Upper lobe of left lung (tissue), 4 donors: ENCODE measurements at regions not wholly inside any gene's neighbourhood (a gene's known extent, or its start where the extent isn't known, plus 50 kb on each side); places are given as distances from the start of the nearest gene placed in this dataset.

Experiments
- EP300 ChIP-seq, 4 donors: sonication (generic); formaldehyde crosslinking; IDR thresholded peaks; one replicate each; pipeline ENCODE4 v1.5.1; 2017; ENCODE audit warnings: antibody characterized with exemption in 4 of 4, control low read depth in 2 of 4
- POLR2A ChIP-seq, 4 donors: fragments of 450-650 bp; IDR thresholded peaks; one replicate each; pipeline ENCODE4 v1.5.1; 2016 to 2017; ENCODE audit warnings: antibody characterized with exemption in 4 of 4, mild to moderate bottlenecking in 2 of 4
- TF ChIP-seq, protein P1 (sequence below), 6 experiments: fragments of 450-650 bp in 4 of 6; fragments of 200-600 bp in 2 of 6; sonication (generic) in 2 of 6; IDR thresholded peaks; one replicate each; pipeline ENCODE4 v1.5.1; 2016 to 2019; ENCODE audit warnings: antibody characterized with exemption in 6 of 6

DNA sequence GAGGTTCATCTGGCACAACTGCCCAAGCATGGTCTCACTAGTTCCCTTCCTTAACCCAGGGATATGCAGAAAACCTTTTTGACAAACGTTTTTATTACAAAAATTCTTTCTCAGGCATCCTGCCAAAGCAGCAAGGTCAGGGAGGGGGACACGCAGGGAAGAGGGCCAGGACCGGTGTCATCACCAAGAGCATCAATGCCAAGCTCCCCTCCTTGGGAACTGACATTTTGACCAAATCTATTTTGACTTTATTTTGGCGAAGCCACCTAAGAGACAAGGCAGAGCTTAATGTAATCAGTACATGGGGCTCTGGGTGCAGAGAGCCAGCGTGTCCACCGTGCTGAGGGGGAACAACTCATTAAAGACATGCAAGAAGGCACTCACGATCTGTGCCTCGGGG, 265.2 kb downstream of the CBLN1 start:
- TF ChIP-seq, protein P1, sequence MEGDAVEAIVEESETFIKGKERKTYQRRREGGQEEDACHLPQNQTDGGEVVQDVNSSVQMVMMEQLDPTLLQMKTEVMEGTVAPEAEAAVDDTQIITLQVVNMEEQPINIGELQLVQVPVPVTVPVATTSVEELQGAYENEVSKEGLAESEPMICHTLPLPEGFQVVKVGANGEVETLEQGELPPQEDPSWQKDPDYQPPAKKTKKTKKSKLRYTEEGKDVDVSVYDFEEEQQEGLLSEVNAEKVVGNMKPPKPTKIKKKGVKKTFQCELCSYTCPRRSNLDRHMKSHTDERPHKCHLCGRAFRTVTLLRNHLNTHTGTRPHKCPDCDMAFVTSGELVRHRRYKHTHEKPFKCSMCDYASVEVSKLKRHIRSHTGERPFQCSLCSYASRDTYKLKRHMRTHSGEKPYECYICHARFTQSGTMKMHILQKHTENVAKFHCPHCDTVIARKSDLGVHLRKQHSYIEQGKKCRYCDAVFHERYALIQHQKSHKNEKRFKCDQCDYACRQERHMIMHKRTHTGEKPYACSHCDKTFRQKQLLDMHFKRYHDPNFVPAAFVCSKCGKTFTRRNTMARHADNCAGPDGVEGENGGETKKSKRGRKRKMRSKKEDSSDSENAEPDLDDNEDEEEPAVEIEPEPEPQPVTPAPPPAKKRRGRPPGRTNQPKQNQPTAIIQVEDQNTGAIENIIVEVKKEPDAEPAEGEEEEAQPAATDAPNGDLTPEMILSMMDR (IDR thresholded peaks at IDR 0.05): no peak
- TF ChIP-seq EP300 (IDR thresholded peaks at IDR 0.05) (no peak), POLR2A (IDR thresholded peaks at IDR 0.05) (no peak)
